Naive thymus-derived CD8-positive, alpha-beta T cell (primary cell): ENCODE measurements at regions not wholly inside any gene's neighbourhood (a gene's known extent, or its start where the extent isn't known, plus 50 kb on each side); places are given as distances from the start of the nearest gene placed in this dataset.

Experiments
- ATAC-seq, 2 donors: fragments of 150-1000 bp; cut with Tn5 transposase in 1 of 2; sonication (Bioruptor Pico), chemical (Tn5 transposase) in 1 of 2; 1 replicate in 1 of 2; 2 replicates in 1 of 2; pipeline ENCODE4 v1.10.0; 2021; ENCODE audit warnings: mild to moderate bottlenecking in 2 of 2, moderate library complexity in 2 of 2
- POLR2A ChIA-PET: fragments of 350-600 bp; sonication (Branson Sonifier 250); formaldehyde crosslinking; loops from one replicate; lab custom pipeline; 2021; ENCODE audit warnings: antibody characterized with exemption; lab: Charles Lee
- DNase-seq, 10 donors: peaks; one replicate each; pipeline versions ENCODE4 v3.0.0 to v3.0.0-alpha.2; 2020 to 2022
- H3K27ac Mint-ChIP-seq, 10 donors: one replicate each; pipeline ENCODE4 v1.8.0; 2020 to 2022; ENCODE audit warnings: mild to moderate bottlenecking in 10 of 10, mixed read lengths in 10 of 10, moderate library complexity in 4 of 10, inconsistent platforms in 1 of 10
- H3K27me3 Mint-ChIP-seq, 5 donors: one replicate each; pipeline ENCODE4 v1.8.0; 2021 to 2022; ENCODE audit warnings: mixed read lengths in 5 of 5
- H3K36me3 Mint-ChIP-seq, 3 donors: one replicate each; pipeline ENCODE4 v1.8.0; 2020 to 2022; ENCODE audit warnings: mixed read lengths in 3 of 3, mild to moderate bottlenecking in 2 of 3, inconsistent platforms in 1 of 3
- H3K4me1 Mint-ChIP-seq, 4 donors: one replicate each; pipeline ENCODE4 v1.8.0; 2021 to 2022; ENCODE audit warnings: mixed read lengths in 4 of 4
- H3K4me3 Mint-ChIP-seq, 10 donors: one replicate each; pipeline ENCODE4 v1.8.0; 2020 to 2022; ENCODE audit warnings: mild to moderate bottlenecking in 10 of 10, mixed read lengths in 10 of 10, moderate library complexity in 6 of 10, inconsistent platforms in 1 of 10
- H3K9me3 Mint-ChIP-seq, 9 donors: one replicate each; pipeline ENCODE4 v1.8.0; 2020 to 2022; ENCODE audit warnings: mixed read lengths in 9 of 9, mild to moderate bottlenecking in 3 of 9, inconsistent platforms in 1 of 9, moderate library complexity in 1 of 9

DNA sequence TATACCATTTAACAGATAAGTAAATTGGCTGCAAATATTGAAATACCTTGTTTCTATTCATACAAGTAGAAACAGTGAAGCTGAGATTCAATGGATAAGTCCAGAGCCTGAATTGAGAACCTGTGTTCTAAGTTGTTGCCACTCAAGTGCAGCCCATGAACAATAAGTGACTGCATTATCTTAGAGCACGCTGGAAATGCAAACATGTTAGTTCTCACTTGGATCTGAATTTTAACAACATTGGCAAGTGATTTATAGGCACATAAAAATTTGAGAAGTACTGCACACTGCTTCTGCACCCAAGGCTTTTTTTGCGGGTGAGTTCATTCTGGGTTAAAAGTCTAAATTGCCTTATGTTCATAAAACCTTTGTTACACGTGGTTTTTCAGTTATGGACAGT, 484.3 kb downstream of the NAV3 start:
- POLR2A ChIA-PET: no interaction called here
- Mint-ChIP-seq H3K4me3 (no peak overlapping the region), H3K4me1 (no peaks in the 10 kb centered on the region), H3K36me3 (no peaks in the 10 kb centered on the region), H3K27ac (no peak overlapping the region), H3K9me3 (peaks cover 0 to 14% (median 8%) of the 10 kb centered on the region in 9 donors), H3K27me3 (no peaks in the 10 kb centered on the region)
- ATAC-seq: no peak
- no peak for DNase-seq

DNA sequence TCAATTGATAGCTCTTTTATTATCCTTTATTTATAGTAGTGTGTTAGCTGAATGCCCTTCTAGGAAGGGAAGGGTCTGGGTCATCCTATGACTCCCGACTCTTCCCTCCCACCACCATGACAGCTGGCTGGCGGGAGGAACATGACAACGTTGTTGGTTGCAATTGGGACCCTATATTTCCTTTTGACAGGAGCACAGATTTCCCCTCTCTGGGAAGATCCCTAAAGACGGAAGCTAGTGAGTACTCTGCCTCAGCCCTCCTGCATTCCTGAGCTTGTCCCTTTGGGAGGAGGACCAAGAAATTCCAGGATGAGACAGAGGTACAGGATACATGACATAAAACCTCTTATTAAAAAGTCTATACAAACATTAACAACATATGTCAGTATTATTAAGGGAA, 485.4 kb downstream of the NAV3 start:
- Mint-ChIP-seq H3K36me3 (no peaks in the 10 kb centered on the region), H3K27me3 (no peaks in the 10 kb centered on the region), H3K4me1 (no peaks in the 10 kb centered on the region), H3K4me3 (no peak overlapping the region), H3K27ac (no peak overlapping the region), H3K9me3 (peaks cover 0 to 19% (median 9%) of the 10 kb centered on the region in 9 donors)
- DNase-seq (no peak), ATAC-seq (no peak)
- POLR2A ChIA-PET: no interaction called here

DNA sequence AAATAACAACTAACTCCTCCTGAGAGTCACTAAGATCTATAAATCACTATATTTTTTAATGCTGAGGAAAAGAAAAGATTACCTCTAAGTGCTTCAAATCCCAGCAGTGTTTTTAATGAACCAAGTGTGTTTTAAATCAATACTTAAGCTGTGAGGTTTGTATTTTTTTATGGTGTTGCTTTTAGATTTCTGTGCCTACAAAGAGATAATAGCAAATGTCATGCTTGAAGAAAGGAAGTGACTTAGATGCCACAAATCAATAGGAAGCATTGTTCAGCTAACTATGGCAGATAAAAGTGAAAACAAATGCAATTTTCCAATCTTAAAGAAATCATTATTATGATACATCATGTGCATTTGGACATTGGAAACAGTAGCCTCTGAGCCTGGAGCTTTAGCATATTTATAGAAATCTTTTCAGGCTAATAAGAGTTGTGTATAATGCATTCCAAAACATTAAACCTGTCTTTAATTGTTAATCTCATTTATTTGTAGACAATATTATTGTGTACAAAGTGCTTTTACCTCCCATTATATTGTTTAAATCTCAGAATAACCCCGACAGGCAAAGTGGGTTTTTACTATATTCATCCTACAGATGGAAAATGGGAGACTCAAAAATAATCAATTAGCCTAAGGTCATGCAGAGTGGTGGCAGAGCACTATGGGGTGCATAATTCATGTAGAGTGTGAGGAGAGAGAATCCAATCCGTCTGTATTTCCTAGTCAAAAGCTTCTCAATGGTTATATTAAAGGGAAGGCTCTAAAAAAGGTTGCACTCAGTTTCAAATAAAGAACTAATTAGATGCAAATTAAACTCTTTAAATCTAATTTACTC, 486.2 kb downstream of the NAV3 start:
- H3K9me3 Mint-ChIP-seq: peaks cover 0 to 26% (median 14%) of the 10 kb centered on the region in 9 donors
- no peaks in the 10 kb centered on the region for H3K27me3 Mint-ChIP-seq
- no peak for DNase-seq
- H3K27ac Mint-ChIP-seq: no peak overlapping the region
- no peaks in the 10 kb centered on the region for H3K36me3 Mint-ChIP-seq
- POLR2A ChIA-PET: no interaction called here
- H3K4me1 Mint-ChIP-seq: no peaks in the 10 kb centered on the region
- no peak overlapping the region for H3K4me3 Mint-ChIP-seq
- no peak for ATAC-seq

DNA sequence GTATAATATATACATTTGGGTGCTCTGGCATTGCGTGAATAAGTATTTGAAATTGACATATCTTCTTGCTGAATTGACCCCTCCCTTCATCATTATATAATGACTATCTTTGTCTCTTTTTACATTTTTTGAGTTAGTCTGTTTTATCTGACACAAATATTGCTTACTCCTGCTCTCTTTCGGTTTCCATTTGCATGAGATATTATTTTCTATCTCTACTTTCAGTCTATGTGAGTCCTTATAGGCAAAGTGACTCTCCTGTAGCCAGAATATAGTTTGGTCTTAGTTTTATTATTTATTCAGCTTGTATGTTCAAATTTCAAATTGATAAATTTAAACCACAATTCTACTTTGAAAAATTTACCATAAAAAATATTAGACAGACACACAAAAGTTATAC, 491.0 kb downstream of the NAV3 start:
- Mint-ChIP-seq H3K27ac (no peak overlapping the region), H3K36me3 (no peaks in the 10 kb centered on the region), H3K4me3 (no peak overlapping the region), H3K27me3 (no peaks in the 10 kb centered on the region), H3K4me1 (no peaks in the 10 kb centered on the region), H3K9me3 (peaks cover under 1 to 28% (median 12%) of the 10 kb centered on the region in 9 donors)
- POLR2A ChIA-PET: no interaction called here
- ATAC-seq: no peak
- DNase-seq: no peak

DNA sequence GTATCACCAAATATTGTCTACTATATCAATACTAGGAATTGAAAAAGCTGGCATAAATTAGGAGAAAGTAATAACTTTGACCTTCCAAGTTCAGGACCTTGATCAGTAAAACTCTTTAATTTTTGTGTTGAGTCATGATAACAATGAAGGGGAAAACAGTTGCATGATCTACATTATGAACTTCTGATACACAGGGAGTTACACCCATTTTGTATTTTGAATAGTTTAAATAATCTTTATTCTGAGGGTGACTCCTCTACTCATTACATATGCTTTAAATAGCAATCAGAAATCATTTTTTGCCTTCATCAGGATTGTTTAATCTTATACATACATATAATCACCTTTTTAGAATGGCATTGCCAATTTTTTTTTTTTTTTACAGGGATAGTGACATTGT, 492.5 kb downstream of the NAV3 start:
- POLR2A ChIA-PET: interaction anchor here (0.7 kb wide), 1 partner anchor 35 kb away, joined by 3 read pairs; no protein-coding TSS in a partner anchor

DNA sequence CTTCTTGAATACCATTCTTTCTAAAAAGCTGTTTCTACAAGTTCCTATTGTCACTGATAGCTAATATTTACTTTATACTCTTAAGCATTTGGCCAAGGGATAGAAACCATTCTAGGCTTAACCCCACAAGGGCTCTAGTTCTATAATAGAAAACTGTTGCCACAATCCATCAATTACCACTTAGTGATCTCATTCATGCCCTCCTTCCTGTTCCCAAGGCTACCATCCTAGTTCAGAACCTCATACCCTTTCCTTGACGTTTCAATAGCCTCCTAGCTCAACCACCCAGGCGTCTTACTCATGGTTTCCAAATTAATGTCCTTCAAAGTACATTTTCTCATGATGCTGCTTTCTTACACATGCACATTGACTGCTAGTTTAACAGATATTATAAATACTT, 493.5 kb downstream of the NAV3 start:
- no peak overlapping the region for H3K4me3 Mint-ChIP-seq
- H3K36me3 Mint-ChIP-seq: no peaks in the 10 kb centered on the region
- H3K9me3 Mint-ChIP-seq: peaks cover 3 to 17% (median 7%) of the 10 kb centered on the region in 9 donors
- DNase-seq (no peak), ATAC-seq (no peak)
- no peaks in the 10 kb centered on the region for H3K27me3 Mint-ChIP-seq
- H3K4me1 Mint-ChIP-seq: no peaks in the 10 kb centered on the region
- H3K27ac Mint-ChIP-seq: no peak overlapping the region
- POLR2A ChIA-PET: no interaction called here

More for the DNA sequence above, 492.5 kb downstream of the NAV3 start:
- Mint-ChIP-seq H3K27me3 (no peaks in the 10 kb centered on the region), H3K27ac (no peak overlapping the region), H3K4me1 (no peaks in the 10 kb centered on the region), H3K9me3 (peaks cover 3 to 24% (median 10%) of the 10 kb centered on the region in 9 donors), H3K4me3 (no peak overlapping the region), H3K36me3 (no peaks in the 10 kb centered on the region)
- no peak for ATAC-seq
- no peak for DNase-seq

DNA sequence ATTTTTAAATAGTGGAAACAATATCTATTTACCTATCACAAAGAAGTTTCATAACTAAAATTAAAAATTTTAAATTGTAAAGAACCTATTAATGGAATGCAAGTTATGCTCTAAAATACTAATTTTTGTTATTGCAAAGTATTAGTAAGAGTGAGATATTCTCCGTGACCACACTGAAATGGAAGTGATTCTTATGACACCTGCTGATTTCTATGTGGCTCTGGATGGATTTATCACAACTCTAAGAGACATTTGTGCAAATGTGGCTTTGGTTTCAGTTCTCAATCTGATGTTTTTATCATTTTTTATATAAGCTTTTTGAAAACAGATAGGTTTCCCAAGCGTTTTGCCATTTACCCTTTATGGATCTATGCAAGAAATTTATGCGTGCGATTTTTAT, 497.8 kb downstream of the NAV3 start:
- Mint-ChIP-seq H3K36me3 (no peaks in the 10 kb centered on the region), H3K4me3 (no peak overlapping the region), H3K27ac (no peak overlapping the region), H3K9me3 (peaks cover 0 to 3% (median 2%) of the 10 kb centered on the region in 9 donors), H3K27me3 (no peaks in the 10 kb centered on the region), H3K4me1 (no peaks in the 10 kb centered on the region)
- POLR2A ChIA-PET: no interaction called here
- ATAC-seq (no peak), DNase-seq (no peak)

DNA sequence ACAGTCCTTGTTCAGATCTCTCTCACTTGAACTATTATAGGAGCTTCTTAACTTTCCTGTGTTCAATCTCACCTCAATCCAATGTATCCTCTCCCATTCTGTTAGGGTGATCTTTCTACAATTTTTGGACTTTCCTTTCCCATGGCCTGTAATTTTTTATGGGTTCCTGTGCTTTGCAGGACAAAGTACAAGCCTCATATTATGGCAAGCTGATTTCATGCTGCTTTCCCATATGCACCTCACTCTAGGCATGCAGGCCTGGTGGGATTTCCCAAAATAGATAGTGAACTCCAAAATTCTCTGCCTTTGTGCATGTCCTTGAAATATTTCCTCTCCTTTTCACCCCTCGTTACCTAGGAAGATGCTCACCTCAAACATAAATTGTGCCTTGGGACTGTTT, 499.4 kb downstream of the NAV3 start:
- no peaks in the 10 kb centered on the region for H3K27me3 Mint-ChIP-seq
- H3K4me1 Mint-ChIP-seq: no peaks in the 10 kb centered on the region
- DNase-seq: no peak
- H3K36me3 Mint-ChIP-seq: no peaks in the 10 kb centered on the region
- ATAC-seq: no peak
- POLR2A ChIA-PET: no interaction called here
- H3K4me3 Mint-ChIP-seq: no peak overlapping the region
- peaks cover 0 to 5% (median 0%) of the 10 kb centered on the region in 9 donors for H3K9me3 Mint-ChIP-seq
- H3K27ac Mint-ChIP-seq: no peak overlapping the region

DNA sequence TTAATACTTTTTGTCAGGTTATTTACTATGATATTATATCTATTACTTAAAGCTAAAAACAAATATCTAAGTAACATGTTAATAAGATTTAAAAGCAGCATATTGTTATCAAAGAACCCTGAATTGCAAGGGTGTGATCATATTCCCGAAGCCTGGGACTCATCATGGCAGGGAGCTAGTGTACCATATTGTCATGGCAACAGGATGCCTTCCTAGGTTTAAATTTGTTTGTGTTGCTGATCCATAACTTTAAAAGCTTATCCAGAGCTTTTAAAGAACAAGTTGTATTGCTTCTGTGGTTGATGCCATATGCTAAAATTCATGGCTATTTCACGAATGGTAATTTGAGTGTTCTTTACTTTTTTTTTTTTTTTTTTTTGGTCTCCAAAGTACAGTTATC, 500.5 kb downstream of the NAV3 start:
- Mint-ChIP-seq H3K27ac (no peak overlapping the region), H3K4me3 (no peak overlapping the region), H3K4me1 (no peaks in the 10 kb centered on the region), H3K9me3 (peaks cover 0 to 5% (median 0%) of the 10 kb centered on the region in 9 donors), H3K27me3 (no peaks in the 10 kb centered on the region), H3K36me3 (no peaks in the 10 kb centered on the region)
- POLR2A ChIA-PET: no interaction called here
- no peak for DNase-seq
- no peak for ATAC-seq

DNA sequence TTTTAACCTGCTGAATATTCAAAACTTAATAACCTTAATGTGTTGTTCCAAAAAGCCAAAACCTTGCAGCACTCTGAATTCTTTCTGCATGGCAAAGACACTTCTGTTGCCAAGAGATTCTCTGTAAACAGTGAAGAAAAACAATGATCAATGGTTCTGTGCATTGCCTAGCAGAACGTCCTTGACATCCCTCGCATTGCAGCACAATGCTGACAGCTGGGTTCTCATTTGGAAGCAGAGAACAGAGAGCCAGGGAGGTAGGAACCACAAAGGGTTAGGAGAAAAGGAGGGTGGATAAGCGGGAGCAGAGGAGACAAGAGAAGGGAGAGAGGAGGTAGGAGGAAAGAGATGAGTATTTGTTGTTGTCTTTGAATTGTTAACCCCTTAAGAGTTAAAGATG, 501.1 kb downstream of the NAV3 start:
- Mint-ChIP-seq H3K9me3 (peaks cover 0 to 5% (median 1%) of the 10 kb centered on the region in 9 donors), H3K4me1 (no peaks in the 10 kb centered on the region), H3K27ac (no peak overlapping the region), H3K36me3 (no peaks in the 10 kb centered on the region), H3K27me3 (no peaks in the 10 kb centered on the region), H3K4me3 (no peak overlapping the region)
- DNase-seq: no peak
- no peak for ATAC-seq
- POLR2A ChIA-PET: no interaction called here

DNA sequence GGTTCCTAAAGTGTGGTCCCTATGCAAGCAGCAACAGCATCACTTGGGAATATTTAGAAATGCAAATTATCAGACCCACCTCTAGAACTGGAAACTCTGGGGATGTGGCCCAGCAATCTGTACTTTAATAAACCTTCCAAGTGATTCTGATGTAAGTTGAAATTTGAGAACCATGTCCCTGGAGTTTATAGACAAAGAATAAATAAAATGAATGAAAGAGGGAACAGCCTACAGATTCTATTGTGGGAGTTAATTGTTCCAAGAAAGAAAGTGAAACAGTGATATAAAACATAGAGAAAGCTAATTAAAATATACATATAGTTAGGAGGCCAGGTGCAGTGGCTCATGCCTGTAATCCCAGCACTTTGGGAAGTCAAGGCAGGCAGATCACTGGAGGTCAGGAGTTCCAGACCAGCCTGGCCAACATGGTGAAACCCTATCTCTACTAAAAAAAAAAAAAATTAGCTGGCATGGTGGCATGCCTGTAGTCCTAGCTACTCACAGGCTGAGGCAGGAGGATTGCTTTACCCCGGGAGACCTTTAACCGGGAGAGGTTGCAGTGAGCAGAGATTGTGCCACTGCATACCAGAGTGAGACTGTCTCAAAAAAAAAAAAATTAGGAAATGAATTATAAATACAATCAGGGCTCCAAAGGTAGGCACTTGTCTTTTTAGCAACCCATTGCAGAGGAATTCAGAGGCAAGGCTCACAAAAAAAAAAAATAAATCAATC, 507.5 kb downstream of the NAV3 start:
- H3K27ac Mint-ChIP-seq: no peak overlapping the region
- DNase-seq (no peak), ATAC-seq (no peak)
- POLR2A ChIA-PET: no interaction called here
- no peak overlapping the region for H3K4me3 Mint-ChIP-seq
- peaks cover 0 to 15% (median 5%) of the 10 kb centered on the region in 9 donors for H3K9me3 Mint-ChIP-seq
- H3K27me3 Mint-ChIP-seq: no peaks in the 10 kb centered on the region
- no peaks in the 10 kb centered on the region for H3K36me3 Mint-ChIP-seq
- H3K4me1 Mint-ChIP-seq: no peaks in the 10 kb centered on the region

DNA sequence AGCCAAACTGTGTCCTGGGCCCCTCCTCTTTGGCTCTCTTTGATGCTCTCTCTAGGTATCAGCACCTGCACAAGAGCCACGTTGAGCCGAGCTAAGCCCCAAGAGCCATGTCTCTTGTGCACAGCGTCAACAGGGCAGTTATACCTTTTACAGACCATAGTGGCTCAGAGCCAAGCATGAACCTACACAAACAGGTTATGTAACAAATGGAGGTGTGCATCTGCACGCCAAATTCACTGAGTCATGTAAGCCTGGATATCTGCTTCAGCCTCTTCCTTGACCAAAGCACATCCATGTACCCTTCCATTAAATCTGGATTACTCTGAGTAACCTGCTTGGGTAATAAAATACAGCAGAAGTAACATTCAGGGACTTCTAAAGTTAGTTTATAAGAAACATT, 509.7 kb downstream of the NAV3 start:
- Mint-ChIP-seq H3K27ac (no peak overlapping the region), H3K9me3 (peaks cover 2 to 20% (median 8%) of the 10 kb centered on the region in 9 donors), H3K36me3 (no peaks in the 10 kb centered on the region), H3K4me3 (no peak overlapping the region), H3K4me1 (no peaks in the 10 kb centered on the region), H3K27me3 (no peaks in the 10 kb centered on the region)
- POLR2A ChIA-PET: no interaction called here
- ATAC-seq (no peak), DNase-seq (no peak)

DNA sequence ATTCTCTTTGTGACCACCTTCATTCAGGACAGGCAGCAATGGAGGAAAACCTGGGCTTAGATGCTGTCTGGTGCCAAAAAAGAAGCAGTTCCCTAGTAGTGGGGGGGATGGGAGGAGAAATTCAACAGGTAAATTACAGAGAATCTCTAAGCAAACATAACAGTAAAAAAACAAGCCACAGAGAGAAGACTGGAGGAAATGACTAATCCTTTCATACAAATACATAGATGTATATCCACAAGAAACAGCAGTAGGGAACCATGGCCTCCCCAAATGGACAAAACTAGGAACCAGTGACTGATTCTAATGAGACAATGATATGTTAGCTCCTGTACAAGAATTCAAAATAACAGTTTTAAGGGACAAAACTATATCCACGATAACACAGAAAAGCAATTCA, 513.0 kb downstream of the NAV3 start:
- H3K36me3 Mint-ChIP-seq: peaks cover 0 to 5% (median 0%) of the 10 kb centered on the region in 3 donors
- H3K27ac Mint-ChIP-seq: no peak overlapping the region
- peaks cover 2 to 32% (median 22%) of the 10 kb centered on the region in 9 donors for H3K9me3 Mint-ChIP-seq
- ATAC-seq (no peak), DNase-seq (no peak)
- POLR2A ChIA-PET: no interaction called here
- no peaks in the 10 kb centered on the region for H3K27me3 Mint-ChIP-seq
- no peak overlapping the region for H3K4me3 Mint-ChIP-seq
- no peaks in the 10 kb centered on the region for H3K4me1 Mint-ChIP-seq
